ENCODE measurements at regions not wholly inside any gene's neighbourhood (a gene's known extent, or its start where the extent isn't known, plus 50 kb on each side); places are given as distances from the start of the nearest gene placed in this dataset.

DNA sequence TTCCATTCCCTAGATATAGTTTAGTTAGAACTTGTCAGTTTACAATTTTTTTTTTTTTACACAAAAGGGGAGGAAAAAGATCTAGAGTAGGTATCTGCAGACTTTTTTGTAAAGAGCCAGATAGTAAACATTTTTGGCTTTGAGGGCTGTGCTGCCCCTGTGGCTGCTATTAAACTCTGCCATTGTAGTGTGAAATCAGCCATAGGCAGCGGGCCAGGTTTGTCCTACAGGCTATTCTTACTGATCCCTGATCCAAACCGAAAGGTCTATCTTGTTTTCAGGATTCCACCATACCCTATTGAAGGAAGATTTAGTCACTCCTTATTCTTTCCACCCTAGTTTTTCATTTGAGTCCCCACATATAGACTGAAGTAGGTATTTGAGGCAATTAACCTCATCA lies 203.4 kb downstream of the RND3 start:
- DNase-seq = no peak
- whole genome bisulfite sequencing (ENCODE audit: insufficient coverage) = 100% methylated on average over 2 of the region's 2 CpGs
- no peaks in the 10 kb centered on the region for H3K27me3 ChIP-seq (replicated peaks in 2 of 5; ENCODE audit: control insufficient read depth in 4 of 5, insufficient read depth in 5 of 5, low read length in 4 of 5)
- POLR2A ChIA-PET = no interaction called here
- CTCF ChIA-PET = interaction anchor here (0.6 kb wide), 1 partner anchor 15 kb away, joined by 3 read pairs; no protein-coding TSS in a partner anchor
- H3K4me1 ChIP-seq (ENCODE audit: control extremely low read depth in 1 of 4, control insufficient read depth in 4 of 4, insufficient read depth in 4 of 4, low read length in 3 of 4) = no peaks in the 10 kb centered on the region
- no peak overlapping the region for H3K27ac ChIP-seq (ENCODE audit: insufficient read depth in 1 of 2, low read depth in 1 of 2, low read length in 2 of 2, poor library complexity in 1 of 2, severe bottlenecking in 2 of 2)
- H3K36me3 ChIP-seq (ENCODE audit: control insufficient read depth in 4 of 4, insufficient read depth in 4 of 4, low read length in 3 of 4) = no peaks in the 10 kb centered on the region
- no peak overlapping the region for H3K4me3 ChIP-seq (ENCODE audit: control insufficient read depth in 1 of 7, extremely low read depth in 1 of 7, insufficient read depth in 4 of 7, low read depth in 2 of 7, low read length in 6 of 7)
- no peaks in the 10 kb centered on the region for H3K9me3 ChIP-seq (ENCODE audit: control extremely low read depth in 1 of 5, control insufficient read depth in 4 of 5, insufficient read depth in 2 of 5, low read depth in 1 of 5, low read length in 4 of 5)

DNA sequence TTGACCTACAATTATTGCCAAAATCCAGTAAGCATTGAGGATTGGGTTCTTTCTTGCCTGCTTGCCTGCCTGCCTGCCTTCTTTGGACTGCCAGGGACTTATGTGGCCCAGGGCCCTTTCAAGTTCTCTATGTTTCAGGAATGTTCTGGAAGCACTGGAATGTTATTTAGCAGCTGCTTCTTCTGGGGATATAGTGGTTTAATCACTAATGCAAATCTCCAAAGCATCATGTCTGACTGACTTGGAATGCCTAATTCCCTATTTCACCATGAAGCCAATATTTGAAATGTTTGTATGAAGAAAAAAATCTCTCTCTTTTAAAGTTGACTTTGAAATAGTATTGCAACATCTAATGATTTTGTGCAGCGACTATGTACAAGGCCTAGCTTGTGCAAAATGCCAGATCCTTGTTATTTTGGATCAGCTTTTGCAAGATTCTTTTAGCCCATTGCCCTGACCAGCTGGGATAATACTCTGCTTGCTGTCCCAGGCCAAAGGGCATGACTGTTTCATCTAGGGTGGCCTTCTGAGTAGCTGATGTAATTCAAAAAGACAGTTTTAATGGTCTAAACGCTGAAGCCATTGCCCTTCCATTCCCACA lies 204.6 kb downstream of the RND3 start:
- Histone ChIP-seq H3K27me3 (replicated peaks in 2 of 5; ENCODE audit: control insufficient read depth in 4 of 5, insufficient read depth in 5 of 5, low read length in 4 of 5) (no peaks in the 10 kb centered on the region), H3K4me3 (ENCODE audit: control insufficient read depth in 1 of 7, extremely low read depth in 1 of 7, insufficient read depth in 4 of 7, low read depth in 2 of 7, low read length in 6 of 7) (no peak overlapping the region), H3K27ac (ENCODE audit: insufficient read depth in 1 of 2, low read depth in 1 of 2, low read length in 2 of 2, poor library complexity in 1 of 2, severe bottlenecking in 2 of 2) (no peak overlapping the region), H3K9me3 (ENCODE audit: control extremely low read depth in 1 of 5, control insufficient read depth in 4 of 5, insufficient read depth in 2 of 5, low read depth in 1 of 5, low read length in 4 of 5) (no peaks in the 10 kb centered on the region), H3K36me3 (ENCODE audit: control insufficient read depth in 4 of 4, insufficient read depth in 4 of 4, low read length in 3 of 4) (no peaks in the 10 kb centered on the region), H3K4me1 (ENCODE audit: control extremely low read depth in 1 of 4, control insufficient read depth in 4 of 4, insufficient read depth in 4 of 4, low read length in 3 of 4) (no peaks in the 10 kb centered on the region)
- POLR2A ChIA-PET = no interaction called here
- no peak for DNase-seq
- WGBS (ENCODE audit: insufficient coverage) = 90% methylated on average over 1 of the region's 2 CpGs
- CTCF ChIA-PET = interaction anchor here (1.2 kb wide), 1 partner anchor 31 kb away, joined by 3 read pairs; no protein-coding TSS in a partner anchor

DNA sequence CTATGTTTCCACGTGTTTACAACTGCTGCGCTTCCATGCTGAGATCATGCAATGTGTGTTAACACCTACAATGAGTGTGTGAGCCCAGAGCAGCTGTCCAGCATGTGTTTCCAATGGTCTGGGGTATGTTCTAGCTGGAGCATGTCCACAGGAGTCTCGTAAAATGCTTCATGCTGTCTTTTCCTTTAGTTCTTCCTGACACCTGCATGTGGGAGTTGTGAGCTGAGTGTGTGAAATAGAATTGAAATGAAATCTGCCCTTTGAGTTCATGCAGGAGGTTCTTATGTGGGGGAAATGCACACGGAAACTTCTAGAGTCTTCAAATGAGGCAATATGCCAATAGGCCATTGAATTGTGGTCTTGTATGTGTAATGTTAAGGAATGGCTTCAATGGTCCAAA lies 205.1 kb downstream of the RND3 start:
- no peak overlapping the region for H3K27ac ChIP-seq (ENCODE audit: insufficient read depth in 1 of 2, low read depth in 1 of 2, low read length in 2 of 2, poor library complexity in 1 of 2, severe bottlenecking in 2 of 2)
- H3K36me3 ChIP-seq (ENCODE audit: control insufficient read depth in 4 of 4, insufficient read depth in 4 of 4, low read length in 3 of 4) = no peaks in the 10 kb centered on the region
- ChIA-PET CTCF (interaction anchor here (1.2 kb wide), 1 partner anchor 30 kb away, joined by 3 read pairs; no protein-coding TSS in a partner anchor), POLR2A (no interaction called here)
- no peaks in the 10 kb centered on the region for H3K9me3 ChIP-seq (ENCODE audit: control extremely low read depth in 1 of 5, control insufficient read depth in 4 of 5, insufficient read depth in 2 of 5, low read depth in 1 of 5, low read length in 4 of 5)
- WGBS (ENCODE audit: insufficient coverage) = 93% methylated on average over 4 of the region's 4 CpGs
- no peak overlapping the region for H3K4me3 ChIP-seq (ENCODE audit: control insufficient read depth in 1 of 7, extremely low read depth in 1 of 7, insufficient read depth in 4 of 7, low read depth in 2 of 7, low read length in 6 of 7)
- no peaks in the 10 kb centered on the region for H3K4me1 ChIP-seq (ENCODE audit: control extremely low read depth in 1 of 4, control insufficient read depth in 4 of 4, insufficient read depth in 4 of 4, low read length in 3 of 4)
- no peaks in the 10 kb centered on the region for H3K27me3 ChIP-seq (replicated peaks in 2 of 5; ENCODE audit: control insufficient read depth in 4 of 5, insufficient read depth in 5 of 5, low read length in 4 of 5)
- DNase-seq = no peak

DNA sequence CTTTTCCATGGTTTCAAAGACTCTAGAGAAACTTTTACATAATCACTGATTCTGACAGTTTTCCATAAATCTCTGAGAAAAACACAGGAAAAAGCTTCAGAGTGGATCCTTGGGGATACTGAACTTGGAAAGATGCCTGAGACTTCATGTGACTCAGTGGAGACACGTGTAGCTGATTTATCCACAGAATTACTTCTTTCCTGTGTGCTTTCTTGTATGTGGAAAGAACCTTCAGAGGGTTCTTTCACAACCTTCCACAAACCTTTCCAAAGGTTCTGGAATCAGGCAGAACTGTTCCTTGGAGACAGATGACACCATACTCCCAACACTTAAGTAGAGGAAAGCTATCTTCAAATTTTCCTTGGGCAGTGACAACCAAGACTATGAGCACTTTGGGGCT lies 207.2 kb downstream of the RND3 start:
- Histone ChIP-seq H3K9me3 (ENCODE audit: control extremely low read depth in 1 of 5, control insufficient read depth in 4 of 5, insufficient read depth in 2 of 5, low read depth in 1 of 5, low read length in 4 of 5) (peaks cover 0 to 6% (median 0%) of the 10 kb centered on the region in 5 experiments), H3K4me3 (ENCODE audit: control insufficient read depth in 1 of 7, extremely low read depth in 1 of 7, insufficient read depth in 4 of 7, low read depth in 2 of 7, low read length in 6 of 7) (no peak overlapping the region), H3K27ac (ENCODE audit: insufficient read depth in 1 of 2, low read depth in 1 of 2, low read length in 2 of 2, poor library complexity in 1 of 2, severe bottlenecking in 2 of 2) (no peak overlapping the region), H3K27me3 (replicated peaks in 2 of 5; ENCODE audit: control insufficient read depth in 4 of 5, insufficient read depth in 5 of 5, low read length in 4 of 5) (no peaks in the 10 kb centered on the region), H3K4me1 (ENCODE audit: control extremely low read depth in 1 of 4, control insufficient read depth in 4 of 4, insufficient read depth in 4 of 4, low read length in 3 of 4) (no peaks in the 10 kb centered on the region), H3K36me3 (ENCODE audit: control insufficient read depth in 4 of 4, insufficient read depth in 4 of 4, low read length in 3 of 4) (no peaks in the 10 kb centered on the region)
- POLR2A ChIA-PET = no interaction called here
- no CpG with 5 or more reads among the region's 1 CpG for WGBS (ENCODE audit: insufficient coverage)
- DNase-seq = no peak
- CTCF ChIA-PET = no interaction called here

DNA sequence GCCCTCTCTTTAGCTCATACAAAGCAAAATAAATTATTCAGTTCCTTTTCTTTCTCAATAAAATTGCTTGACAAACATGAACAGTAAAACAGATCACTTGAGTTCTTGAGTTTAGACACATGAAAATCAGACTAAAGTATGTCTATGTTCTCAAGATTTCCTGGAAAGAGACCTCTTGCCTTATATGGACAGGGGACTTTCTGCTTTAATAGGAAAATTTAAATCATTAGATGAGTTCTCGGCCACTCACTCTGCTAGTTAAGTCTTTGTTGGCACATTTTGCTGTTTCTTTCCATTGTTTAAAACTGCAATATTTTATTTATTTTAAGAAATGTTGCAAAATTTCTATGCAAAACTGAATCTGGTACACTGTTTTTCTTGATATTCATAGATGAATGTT lies 207.8 kb downstream of the RND3 start:
- Histone ChIP-seq H3K9me3 (ENCODE audit: control extremely low read depth in 1 of 5, control insufficient read depth in 4 of 5, insufficient read depth in 2 of 5, low read depth in 1 of 5, low read length in 4 of 5) (peaks cover 0 to 6% (median 0%) of the 10 kb centered on the region in 5 experiments), H3K4me1 (ENCODE audit: control extremely low read depth in 1 of 4, control insufficient read depth in 4 of 4, insufficient read depth in 4 of 4, low read length in 3 of 4) (no peaks in the 10 kb centered on the region)
- WGBS (ENCODE audit: insufficient coverage) = no CpG with 5 or more reads among the region's 1 CpG

DNA sequence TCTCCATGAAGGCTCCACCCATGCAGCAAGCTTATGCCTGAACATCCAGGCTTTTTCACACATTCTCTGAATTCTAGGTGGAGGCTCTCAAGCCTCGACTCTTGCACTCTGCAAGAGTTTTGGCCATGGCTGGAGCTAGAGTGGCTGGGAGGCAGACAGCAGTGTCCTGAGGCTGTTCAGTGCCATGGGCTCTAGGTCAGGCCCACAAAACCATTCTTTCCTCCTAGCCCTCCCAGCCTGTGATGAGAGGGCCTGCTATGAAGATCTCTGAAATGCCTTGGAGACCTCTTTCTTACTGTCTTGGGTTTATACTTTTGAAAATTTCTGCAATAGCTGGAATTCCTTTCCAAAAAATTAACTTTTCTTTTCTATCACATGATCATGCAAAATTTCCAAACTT lies 210.7 kb downstream of the RND3 start:
- ChIA-PET POLR2A (no interaction called here), CTCF (no interaction called here)
- H3K4me3 ChIP-seq (ENCODE audit: control insufficient read depth in 1 of 7, extremely low read depth in 1 of 7, insufficient read depth in 4 of 7, low read depth in 2 of 7, low read length in 6 of 7) = no peak overlapping the region
- no peak overlapping the region for H3K27ac ChIP-seq (ENCODE audit: insufficient read depth in 1 of 2, low read depth in 1 of 2, low read length in 2 of 2, poor library complexity in 1 of 2, severe bottlenecking in 2 of 2)
- H3K27me3 ChIP-seq (replicated peaks in 2 of 5; ENCODE audit: control insufficient read depth in 4 of 5, insufficient read depth in 5 of 5, low read length in 4 of 5) = no peaks in the 10 kb centered on the region
- 92% methylated on average over 1 of the region's 1 CpG for WGBS (ENCODE audit: insufficient coverage)
- H3K36me3 ChIP-seq (ENCODE audit: control insufficient read depth in 4 of 4, insufficient read depth in 4 of 4, low read length in 3 of 4) = no peaks in the 10 kb centered on the region
- no peaks in the 10 kb centered on the region for H3K4me1 ChIP-seq (ENCODE audit: control extremely low read depth in 1 of 4, control insufficient read depth in 4 of 4, insufficient read depth in 4 of 4, low read length in 3 of 4)
- DNase-seq = no peak
- H3K9me3 ChIP-seq (ENCODE audit: control extremely low read depth in 1 of 5, control insufficient read depth in 4 of 5, insufficient read depth in 2 of 5, low read depth in 1 of 5, low read length in 4 of 5) = peaks cover 0 to 6% (median 0%) of the 10 kb centered on the region in 5 experiments

More for the DNA sequence above, 207.8 kb downstream of the RND3 start:
- POLR2A ChIA-PET = no interaction called here
- Histone ChIP-seq H3K27ac (ENCODE audit: insufficient read depth in 1 of 2, low read depth in 1 of 2, low read length in 2 of 2, poor library complexity in 1 of 2, severe bottlenecking in 2 of 2) (no peak overlapping the region), H3K27me3 (replicated peaks in 2 of 5; ENCODE audit: control insufficient read depth in 4 of 5, insufficient read depth in 5 of 5, low read length in 4 of 5) (no peaks in the 10 kb centered on the region), H3K36me3 (ENCODE audit: control insufficient read depth in 4 of 4, insufficient read depth in 4 of 4, low read length in 3 of 4) (no peaks in the 10 kb centered on the region), H3K4me3 (ENCODE audit: control insufficient read depth in 1 of 7, extremely low read depth in 1 of 7, insufficient read depth in 4 of 7, low read depth in 2 of 7, low read length in 6 of 7) (no peak overlapping the region)
- CTCF ChIA-PET = no interaction called here
- DNase-seq = no peak

DNA sequence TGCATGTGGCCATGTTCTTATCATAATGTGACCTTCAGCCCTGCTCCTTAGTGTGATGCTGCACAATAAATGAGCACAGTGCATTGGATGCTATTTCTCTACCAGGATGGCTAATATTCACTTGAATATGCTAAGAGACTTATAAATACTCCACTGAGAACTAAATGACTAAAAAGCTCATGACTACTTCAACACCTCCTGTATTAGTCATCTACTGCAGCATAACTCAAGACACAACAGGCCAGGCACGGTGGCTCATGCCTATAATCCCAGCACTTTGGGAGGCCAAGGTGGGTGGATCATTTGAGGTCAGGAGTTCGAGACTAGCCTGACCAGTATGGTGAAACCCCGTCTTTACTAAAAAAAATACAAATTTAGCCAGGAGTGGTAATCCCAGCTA lies 213.4 kb downstream of the RND3 start:
- POLR2A ChIA-PET = no interaction called here
- no peak for DNase-seq
- H3K27ac ChIP-seq (ENCODE audit: insufficient read depth in 1 of 2, low read depth in 1 of 2, low read length in 2 of 2, poor library complexity in 1 of 2, severe bottlenecking in 2 of 2) = no peak overlapping the region

More for the DNA sequence above, 213.4 kb downstream of the RND3 start:
- Histone ChIP-seq H3K4me3 (ENCODE audit: control insufficient read depth in 1 of 7, extremely low read depth in 1 of 7, insufficient read depth in 4 of 7, low read depth in 2 of 7, low read length in 6 of 7) (no peak overlapping the region), H3K36me3 (ENCODE audit: control insufficient read depth in 4 of 4, insufficient read depth in 4 of 4, low read length in 3 of 4) (no peaks in the 10 kb centered on the region), H3K27me3 (replicated peaks in 2 of 5; ENCODE audit: control insufficient read depth in 4 of 5, insufficient read depth in 5 of 5, low read length in 4 of 5) (no peaks in the 10 kb centered on the region), H3K4me1 (ENCODE audit: control extremely low read depth in 1 of 4, control insufficient read depth in 4 of 4, insufficient read depth in 4 of 4, low read length in 3 of 4) (no peaks in the 10 kb centered on the region), H3K9me3 (ENCODE audit: control extremely low read depth in 1 of 5, control insufficient read depth in 4 of 5, insufficient read depth in 2 of 5, low read depth in 1 of 5, low read length in 4 of 5) (peaks cover 0 to 6% (median 1%) of the 10 kb centered on the region in 5 experiments)
- 0% methylated on average over 1 of the region's 3 CpGs for WGBS (ENCODE audit: insufficient coverage)
- CTCF ChIA-PET = no interaction called here

All from common myeloid progenitor, CD34-positive (primary cell).